Omental fat pad (tissue), 3 donors: ENCODE measurements at regions not wholly inside any gene's neighbourhood (a gene's known extent, or its start where the extent isn't known, plus 50 kb on each side); places are given as distances from the start of the nearest gene placed in this dataset.

Experiments used
- ATAC-seq: fragments of 150-250 bp; one replicate; pipeline ENCODE4 v1.9.1; 2016; ENCODE audit warnings: mild to moderate bottlenecking, moderate library complexity; ENCODE audit not compliant: low FRiP score
- DNase-seq: peaks from one replicate; pipeline ENCODE4 v3.0.0-alpha.2; 2019; ENCODE audit warnings: low spot score
- TF ChIP-seq, protein P1 (sequence below), 3 donors: fragments of 450-650 bp; IDR thresholded peaks; one replicate each; pipeline ENCODE4 v1.5.1; 2016 to 2017; ENCODE audit warnings: antibody characterized with exemption in 3 of 3, mild to moderate bottlenecking in 3 of 3, moderate library complexity in 2 of 3

DNA sequence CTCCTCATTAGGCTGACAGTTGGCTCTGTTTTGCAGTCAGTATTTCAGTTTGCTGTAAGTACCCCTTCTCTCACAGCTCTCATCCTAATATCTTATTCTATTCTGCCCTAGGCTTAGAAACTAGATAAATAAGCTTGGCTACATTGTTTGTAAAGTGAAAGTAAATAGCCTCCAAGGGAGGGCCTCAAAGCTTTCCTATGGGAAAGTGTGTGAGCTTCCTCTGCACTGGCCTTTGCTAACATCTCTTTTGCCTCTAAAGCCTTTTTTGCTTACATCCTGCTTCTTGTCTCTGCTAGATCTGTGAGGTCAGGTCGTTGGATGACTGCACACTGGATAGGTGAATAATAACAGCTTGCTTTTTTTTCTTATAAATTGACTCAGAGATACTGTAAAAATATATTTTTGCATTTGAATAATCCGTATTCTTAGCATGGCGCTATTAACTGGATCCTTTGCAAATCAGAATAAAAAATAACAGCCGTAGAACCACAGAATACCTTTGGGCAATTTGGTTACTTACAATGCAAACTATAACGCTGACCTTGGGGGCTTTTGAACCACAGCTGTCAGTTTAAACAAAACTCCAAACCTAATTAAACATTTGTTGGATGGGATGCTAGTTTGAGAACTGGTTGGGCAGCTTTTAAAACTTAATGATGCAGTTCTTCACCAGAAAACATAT is 55.1 kb downstream of the TTC6 start:
- TF ChIP-seq, protein P1, sequence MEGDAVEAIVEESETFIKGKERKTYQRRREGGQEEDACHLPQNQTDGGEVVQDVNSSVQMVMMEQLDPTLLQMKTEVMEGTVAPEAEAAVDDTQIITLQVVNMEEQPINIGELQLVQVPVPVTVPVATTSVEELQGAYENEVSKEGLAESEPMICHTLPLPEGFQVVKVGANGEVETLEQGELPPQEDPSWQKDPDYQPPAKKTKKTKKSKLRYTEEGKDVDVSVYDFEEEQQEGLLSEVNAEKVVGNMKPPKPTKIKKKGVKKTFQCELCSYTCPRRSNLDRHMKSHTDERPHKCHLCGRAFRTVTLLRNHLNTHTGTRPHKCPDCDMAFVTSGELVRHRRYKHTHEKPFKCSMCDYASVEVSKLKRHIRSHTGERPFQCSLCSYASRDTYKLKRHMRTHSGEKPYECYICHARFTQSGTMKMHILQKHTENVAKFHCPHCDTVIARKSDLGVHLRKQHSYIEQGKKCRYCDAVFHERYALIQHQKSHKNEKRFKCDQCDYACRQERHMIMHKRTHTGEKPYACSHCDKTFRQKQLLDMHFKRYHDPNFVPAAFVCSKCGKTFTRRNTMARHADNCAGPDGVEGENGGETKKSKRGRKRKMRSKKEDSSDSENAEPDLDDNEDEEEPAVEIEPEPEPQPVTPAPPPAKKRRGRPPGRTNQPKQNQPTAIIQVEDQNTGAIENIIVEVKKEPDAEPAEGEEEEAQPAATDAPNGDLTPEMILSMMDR (IDR thresholded peaks at IDR 0.05), result no peak
- no peak for DNase-seq
- ATAC-seq, result no peak

DNA sequence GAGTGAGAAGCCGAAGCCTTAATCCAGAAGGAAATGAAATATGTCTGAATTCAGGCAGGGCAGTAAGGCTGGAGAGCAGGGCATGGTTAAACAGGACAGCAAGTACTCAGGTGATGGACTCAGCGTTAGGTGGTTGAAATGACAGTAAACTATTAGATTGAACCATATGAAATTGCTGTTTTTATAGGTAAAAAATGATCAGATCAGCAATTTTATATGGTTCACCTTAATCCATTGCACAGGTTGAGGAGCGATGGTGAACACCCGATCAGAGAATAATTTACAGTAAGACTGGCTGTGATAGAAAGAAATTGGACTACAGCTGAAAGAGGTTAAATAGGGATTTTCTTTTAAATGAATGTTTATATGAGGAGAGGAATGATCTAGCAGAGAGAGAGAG is 56.6 kb downstream of the TTC6 start:
- TF ChIP-seq, protein P1 (IDR thresholded peaks at IDR 0.05), result no peak
- no peak for ATAC-seq
- no peak for DNase-seq

DNA sequence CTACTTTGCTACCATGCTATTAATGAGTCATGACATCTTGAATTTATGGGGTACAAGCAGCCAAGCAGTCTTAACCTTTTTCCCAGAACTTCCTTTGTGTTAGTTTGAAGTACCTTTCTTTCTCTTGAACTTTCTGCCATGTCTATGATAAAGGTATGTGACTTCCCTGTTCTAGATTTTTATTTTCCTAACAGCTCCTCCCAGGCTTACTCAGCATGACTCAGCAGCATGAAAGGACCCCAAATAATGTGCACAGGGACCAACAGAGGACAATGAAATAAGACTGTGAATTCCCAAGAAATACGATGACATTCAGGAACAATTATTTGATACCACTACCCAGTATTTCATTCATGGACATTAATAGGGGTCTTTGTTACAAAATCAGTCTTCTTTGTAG is 60.0 kb downstream of the TTC6 start:
- ATAC-seq (no peak), DNase-seq (no peak)
- TF ChIP-seq, protein P1 (IDR thresholded peaks at IDR 0.05), result no peak

DNA sequence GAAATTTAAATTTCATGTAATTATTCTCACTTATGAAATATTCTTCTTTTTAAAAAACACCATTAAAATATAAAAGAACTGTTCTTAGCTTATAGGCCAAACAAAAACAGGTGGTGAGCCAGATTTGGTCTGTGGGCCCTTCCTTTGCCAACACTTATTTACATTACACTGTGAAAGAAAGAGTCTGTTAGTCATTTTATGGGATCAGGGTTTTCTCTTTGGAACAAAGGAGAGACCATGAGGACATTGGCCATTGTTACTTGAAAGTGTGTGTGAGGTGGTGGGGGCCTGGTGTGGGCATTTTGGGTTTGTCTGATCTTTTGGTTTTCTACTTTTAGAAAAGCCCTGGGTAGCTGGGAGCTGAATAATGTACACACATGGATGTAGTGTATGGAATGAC is 62.7 kb downstream of the TTC6 start:
- ATAC-seq, result no peak
- TF ChIP-seq, protein P1 (IDR thresholded peaks at IDR 0.05), result no peak
- DNase-seq, result no peak

DNA sequence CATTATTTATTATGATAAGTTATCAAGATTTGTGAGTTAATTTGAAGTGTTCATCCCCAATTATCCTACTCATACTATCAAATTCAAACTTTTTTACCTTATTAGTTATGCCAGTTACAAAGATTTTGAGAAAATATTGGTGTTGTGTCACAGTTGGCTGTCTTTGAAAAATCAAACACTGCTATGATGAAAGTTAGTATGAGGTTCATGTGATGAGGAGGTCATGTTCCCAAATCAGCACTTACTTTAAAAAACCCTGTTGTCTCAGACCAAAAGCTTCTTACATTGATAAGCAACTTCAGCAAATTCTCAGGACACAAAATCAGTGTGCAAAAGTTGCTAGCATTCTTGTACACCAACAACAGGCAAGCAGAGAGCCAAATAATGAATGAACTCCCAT is 68.1 kb downstream of the TTC6 start:
- TF ChIP-seq, protein P1 (IDR thresholded peaks at IDR 0.05), result no peak
- no peak for ATAC-seq

DNA sequence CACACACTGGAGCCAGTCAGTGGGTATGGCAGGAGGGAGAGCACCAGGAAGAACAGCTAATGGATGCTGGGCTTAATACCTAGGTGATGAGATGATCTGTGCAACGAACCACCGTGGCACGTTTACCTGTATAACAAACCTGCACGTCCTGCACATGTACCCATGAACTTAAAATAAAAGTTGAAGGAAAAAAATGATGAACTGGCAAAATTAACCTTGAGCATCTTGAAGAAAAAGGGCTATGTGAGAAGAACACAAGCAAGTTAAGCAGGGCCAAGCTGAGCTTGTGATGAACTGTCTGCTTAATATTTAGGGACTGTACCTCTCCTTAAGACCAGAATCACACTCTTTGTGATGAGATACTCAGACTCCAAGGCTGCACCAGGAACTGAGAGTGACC is 70.0 kb downstream of the TTC6 start:
- TF ChIP-seq, protein P1 (IDR thresholded peaks at IDR 0.05), result no peak
- no peak for ATAC-seq

More for the DNA sequence above, 68.1 kb downstream of the TTC6 start:
- no peak for DNase-seq

DNA sequence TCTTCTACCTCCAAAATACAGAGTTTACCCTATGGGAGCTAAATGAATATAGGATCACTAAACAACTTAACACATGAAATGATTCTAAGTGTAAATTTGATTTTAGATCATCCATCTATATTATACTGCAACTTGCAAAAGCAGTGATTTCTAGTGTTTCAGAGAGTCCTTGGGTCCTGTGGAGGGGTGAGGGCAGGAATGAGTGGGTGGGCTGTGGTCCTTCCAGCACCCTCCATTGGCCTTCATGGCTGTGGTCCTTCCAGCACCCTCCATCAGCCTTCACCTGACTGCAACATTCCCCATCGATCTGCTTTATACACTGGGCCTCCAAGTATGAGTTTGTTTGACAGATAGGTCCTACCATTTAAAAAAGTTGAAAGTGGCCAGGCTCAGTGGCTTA is 70.5 kb downstream of the TTC6 start:
- TF ChIP-seq, protein P1 (IDR thresholded peaks at IDR 0.05), result no peak
- DNase-seq (no peak), ATAC-seq (no peak)

More for the DNA sequence above, 70.0 kb downstream of the TTC6 start:
- DNase-seq, result no peak
